Heart right ventricle (tissue), 16 donors: ENCODE measurements at regions not wholly inside any gene's neighbourhood (a gene's known extent, or its start where the extent isn't known, plus 50 kb on each side); places are given as distances from the start of the nearest gene placed in this dataset.

ENCODE experiments used
- ATAC-seq, 8 donors: fragments of 200-7000 bp; cut with Tn5 transposase; one replicate each; pipeline ENCODE4 v1.9.1; 2020; ENCODE audit warnings: mild to moderate bottlenecking in 8 of 8, moderate library complexity in 8 of 8, moderate number of reproducible peaks in 1 of 8
- DNase-seq, 2 donors: peaks; one replicate each; pipeline ENCODE4 v3.0.0-alpha.2; 2020
- H3K27ac ChIP-seq, 10 donors: fragments of 200-600 bp; sonication (generic) in 2 of 10; one replicate each; pipeline versions ENCODE4 v1.5.0 to v1.8.0; 2020 to 2022; ENCODE audit warnings: mild to moderate bottlenecking in 3 of 10
- H3K27me3 ChIP-seq, 7 donors: fragments of 200-600 bp; one replicate each; pipeline ENCODE4 v1.8.0; 2021 to 2022; ENCODE audit warnings: mild to moderate bottlenecking in 2 of 7
- H3K36me3 ChIP-seq, 9 donors: fragments of 200-600 bp; sonication (generic) in 1 of 9; one replicate each; pipeline versions ENCODE4 v1.5.0 to v1.8.0; 2020 to 2022; ENCODE audit warnings: mild to moderate bottlenecking in 2 of 9
- H3K4me1 ChIP-seq, 9 donors: fragments of 200-600 bp; sonication (generic) in 1 of 9; one replicate each; pipeline versions ENCODE4 v1.5.0 to v1.8.0; 2020 to 2022; ENCODE audit warnings: mild to moderate bottlenecking in 4 of 9
- H3K4me3 ChIP-seq, 10 donors: fragments of 200-600 bp; sonication (generic) in 2 of 10; one replicate each; pipeline versions ENCODE4 v1.5.0 to v1.8.0; 2020 to 2022; ENCODE audit warnings: mild to moderate bottlenecking in 7 of 10, moderate library complexity in 2 of 10
- H3K9me3 ChIP-seq, 11 donors: fragments of 200-600 bp in 10 of 11; sonication (generic) in 2 of 11; one replicate each; pipeline versions ENCODE4 v1.5.0 to v1.8.0; 2013 to 2022; ENCODE audit warnings: mild to moderate bottlenecking in 2 of 11, control low read depth in 1 of 11, moderate library complexity in 1 of 11
- CTCF ChIP-seq, 9 donors: fragments of 200-600 bp; sonication (generic) in 2 of 9; IDR thresholded peaks; one replicate each; pipeline versions ENCODE4 v1.5.0 to v1.8.0; 2021 to 2022; ENCODE audit warnings: antibody characterized with exemption in 9 of 9, mild to moderate bottlenecking in 5 of 9, moderate library complexity in 1 of 9
- WGBS, 2 donors: extraction: QIAGEN DNeasy Blood & Tissue Kit; methylation state at CpG; one replicate each; pipeline ENCODE4 v1.1.7; 2013; ENCODE audit warnings: inconsistent platforms in 1 of 2; 5-methylcytosine and 5-hydroxymethylcytosine counted together
- intact Hi-C, 10 donors: fragments of 100-400 bp; cut with DNase I; formaldehyde crosslinking; loops; one replicate each; pipeline versions ENCODE4 v1.11.1 to v1.14.2; 2022
- donor health status: Arrhythmogenic right ventricular cardiomyopathy.
- donor health status: ischemic (EF 13 %, LVEDD 7.1; RV severe dilation, severe dysfunction).
- donor health status: healthy with polysubstance abuse.
- donor health status: DM: no; HTN: yes; CAD: no.
- donor health status: DM: no; HTN: no; CAD: no.
- donor health status: ischemic (EF 25% LVEDD 6.9; RV normal size, moderate dysfunction).
- donor health status: ischemic (EF 25% LVEDD 5.7; RV mildly dilated, moderate dysfunction).
- donor health status: healthy.
- donor health status: DM: yes; HTN: yes; CAD: no.
- donor health status: Ischemic cardiomyopathy.
- donor health status: ischemic (EF 35%, LVEDD 5.7; RV mildly dilated, moderate dysfunction).
- donor health status: nonischemic (EF 11% LVEDD 7.7; RV severe dilation, severe dysfunction).
- donor health status: DM: yes; HTN: yes; CAD: no.
- donor health status: PGD.
- donor health status: ischemic (EF 29% LVEDD 5.4; RV normal size, mild dysfunction).
- donor health status: nonischemic (EF 23%, LVEDD 6.1; RV moderate dilation, normal function).

GRCh38 chr22:49660794-49661781 lies 166.6 kb downstream of the BRD1 start:
- intact Hi-C loops, result no loop called here
- ATAC-seq, result no peak
- H3K4me3 ChIP-seq, result no peak overlapping the region
- H3K9me3 ChIP-seq, result no peaks in the 10 kb centered on the region
- H3K27me3 ChIP-seq, result peaks cover 0 to 35% (median 13%) of the 10 kb centered on the region in 7 donors
- H3K27ac ChIP-seq, result no peak overlapping the region
- H3K4me1 ChIP-seq, result peaks cover 0 to 44% (median 27%) of the 10 kb centered on the region in 9 donors
- TF ChIP-seq CTCF (IDR thresholded peaks at IDR 0.05), result no peak
- no peaks in the 10 kb centered on the region for H3K36me3 ChIP-seq
- DNase-seq, result no peak
- 83 to 87% methylated on average over 39 to 40 of the region's 40 CpGs for WGBS, 2 donors

GRCh38 chr22:49660321-49660720 lies 167.4 kb downstream of the BRD1 start:
- Histone ChIP-seq H3K36me3 (no peaks in the 10 kb centered on the region), H3K9me3 (no peaks in the 10 kb centered on the region), H3K4me3 (no peak overlapping the region), H3K27ac (peak overlapping the region in 2 of 10 donors; percentile 91), H3K27me3 (peaks cover 0 to 38% (median 12%) of the 10 kb centered on the region in 7 donors), H3K4me1 (peaks cover 0 to 49% (median 27%) of the 10 kb centered on the region in 9 donors)
- 89 to 91% methylated on average over 16 of the region's 16 CpGs for WGBS, 2 donors
- no peak for DNase-seq
- ATAC-seq, result no peak
- intact Hi-C loops, result no loop called here
- TF ChIP-seq CTCF (IDR thresholded peaks at IDR 0.05), result no peak

- TF ChIP-seq CTCF (IDR thresholded peaks at IDR 0.05), result no peak
- ATAC-seq, result no peak
- 62 to 70% methylated on average over 19 of the region's 19 CpGs for WGBS, 2 donors
These were observed 167.8 kb downstream of the BRD1 start for GRCh38 chr22:49659924-49660315.

GRCh38 chr22:49659281-49659923 lies 168.3 kb downstream of the BRD1 start:
- H3K27ac ChIP-seq, result peak overlapping the region in 8 of 10 donors; percentile 20 to 92 (median 85)
- intact Hi-C loops, result loop anchor here in 1 of 10 donors (5.0 kb wide), 1 partner anchor 63 kb away; no protein-coding TSS in a partner anchor
- DNase-seq, result no peak
- no peaks in the 10 kb centered on the region for H3K9me3 ChIP-seq
- H3K4me1 ChIP-seq, result peaks cover 0 to 49% (median 30%) of the 10 kb centered on the region in 9 donors
- no peak overlapping the region for H3K4me3 ChIP-seq
- H3K36me3 ChIP-seq, result no peaks in the 10 kb centered on the region
- 71% methylated on average over 19 of the region's 19 CpGs for WGBS, 2 donors
- no peak for TF ChIP-seq CTCF (IDR thresholded peaks at IDR 0.05)
- peaks cover 0 to 42% (median 7%) of the 10 kb centered on the region in 7 donors for H3K27me3 ChIP-seq
- ATAC-seq, result no peak

More at GRCh38 chr22:49659924-49660315, 167.8 kb downstream of the BRD1 start:
- Histone ChIP-seq H3K9me3 (no peaks in the 10 kb centered on the region), H3K4me1 (peaks cover 0 to 49% (median 30%) of the 10 kb centered on the region in 9 donors), H3K4me3 (no peak overlapping the region), H3K27me3 (peaks cover 0 to 42% (median 9%) of the 10 kb centered on the region in 7 donors), H3K27ac (peak overlapping the region in 7 of 10 donors; percentile 16 to 92 (median 85)), H3K36me3 (no peaks in the 10 kb centered on the region)
- DNase-seq, result no peak
- intact Hi-C loops, result loop anchor here in 1 of 10 donors (5.0 kb wide), 1 partner anchor 62 kb away; no protein-coding TSS in a partner anchor
